ENCODE measurements at regions not wholly inside any gene's neighbourhood (a gene's known extent, or its start where the extent isn't known, plus 50 kb on each side); places are given as distances from the start of the nearest gene placed in this dataset.
A peak's percentile ranks its signal among the peaks of the same experiment; 100 is the strongest.

GRCh38 chr11:100561323-100561722 is 125.8 kb upstream of the ARHGAP42 start:
- H3K27me3 ChIP-seq (replicated peaks; ENCODE audit: insufficient read depth, low read depth, low read length, poor library complexity), result no peaks in the 10 kb centered on the region
- no TSS peak for BruUV-seq (replicated peaks)
- H3K36me3 ChIP-seq (ENCODE audit: insufficient read depth, low read length, poor library complexity, severe bottlenecking), result no peaks in the 10 kb centered on the region
- H3K9me3 ChIP-seq (ENCODE audit: low read depth, low read length, poor library complexity, severe bottlenecking), result no peaks in the 10 kb centered on the region
- intact Hi-C loops (cut with micrococcal nuclease; ENCODE audit: unreplicated experiment), result loop anchor here (5.0 to 10.0 kb wide), 2 partner anchors 99 to 317 kb away; no protein-coding TSS in a partner anchor
- H3K4me3 ChIP-seq (ENCODE audit: low read depth, low read length, poor library complexity, severe bottlenecking), result no peak overlapping the region
- CTCF ChIA-PET, result no interaction called here
- no peak for TF ChIP-seq CTCF (conservative IDR thresholded peaks at IDR 0.05; ENCODE audit: low read depth, low read length)
- TF ChIP-seq EZH2 (IDR thresholded peaks at IDR 0.05; ENCODE audit: borderline replicate concordance, low read depth, low read length, poor library complexity, severe bottlenecking), result no peak
- POLR2A ChIA-PET (ENCODE audit: low non-redundant PET), result interaction anchor here (0.6 kb wide), 1 partner anchor 140 kb away, joined by 4 read pairs; no protein-coding TSS in a partner anchor
- no peak for DNase-seq (ENCODE audit: low spot score)
- no peak overlapping the region for H3K27ac ChIP-seq (ENCODE audit: low read depth, low read length, poor library complexity, severe bottlenecking)
- peaks cover 25% of the 10 kb centered on the region for H3K4me1 ChIP-seq (ENCODE audit: insufficient read depth, low read length, poor library complexity, severe bottlenecking)

- DNase-seq (ENCODE audit: low spot score), result peak; percentile 75
- CTCF ChIA-PET, result no interaction called here
- TF ChIP-seq EZH2 (IDR thresholded peaks at IDR 0.05; ENCODE audit: borderline replicate concordance, low read depth, low read length, poor library complexity, severe bottlenecking) (no peak), CTCF (conservative IDR thresholded peaks at IDR 0.05; ENCODE audit: low read depth, low read length) (no peak)
- Histone ChIP-seq H3K4me3 (ENCODE audit: low read depth, low read length, poor library complexity, severe bottlenecking) (no peak overlapping the region), H3K27ac (ENCODE audit: low read depth, low read length, poor library complexity, severe bottlenecking) (no peak overlapping the region), H3K27me3 (replicated peaks; ENCODE audit: insufficient read depth, low read depth, low read length, poor library complexity) (no peaks in the 10 kb centered on the region), H3K36me3 (ENCODE audit: insufficient read depth, low read length, poor library complexity, severe bottlenecking) (no peaks in the 10 kb centered on the region), H3K4me1 (ENCODE audit: insufficient read depth, low read length, poor library complexity, severe bottlenecking) (peaks cover 29% of the 10 kb centered on the region), H3K9me3 (ENCODE audit: low read depth, low read length, poor library complexity, severe bottlenecking) (no peaks in the 10 kb centered on the region)
- BruUV-seq (replicated peaks), result no TSS peak
- POLR2A ChIA-PET (ENCODE audit: low non-redundant PET), result no interaction called here
- intact Hi-C loops (cut with micrococcal nuclease; ENCODE audit: unreplicated experiment), result loop anchor here (5.0 to 10.0 kb wide), 2 partner anchors 100 to 317 kb away; no protein-coding TSS in a partner anchor
Observed at GRCh38 chr11:100562128-100562527, 125.0 kb upstream of the ARHGAP42 start.

GRCh38 chr11:100563541-100564280 is 123.4 kb upstream of the ARHGAP42 start:
- Histone ChIP-seq H3K4me3 (ENCODE audit: low read depth, low read length, poor library complexity, severe bottlenecking) (no peak overlapping the region), H3K27ac (ENCODE audit: low read depth, low read length, poor library complexity, severe bottlenecking) (peak overlapping the region; percentile 16), H3K9me3 (ENCODE audit: low read depth, low read length, poor library complexity, severe bottlenecking) (no peaks in the 10 kb centered on the region), H3K27me3 (replicated peaks; ENCODE audit: insufficient read depth, low read depth, low read length, poor library complexity) (no peaks in the 10 kb centered on the region), H3K4me1 (ENCODE audit: insufficient read depth, low read length, poor library complexity, severe bottlenecking) (peaks cover 29% of the 10 kb centered on the region), H3K36me3 (ENCODE audit: insufficient read depth, low read length, poor library complexity, severe bottlenecking) (no peaks in the 10 kb centered on the region)
- BruUV-seq (replicated peaks), result no TSS peak
- intact Hi-C loops (cut with micrococcal nuclease; ENCODE audit: unreplicated experiment), result loop anchor here (5.0 to 10.0 kb wide), 2 partner anchors 101 to 319 kb away; no protein-coding TSS in a partner anchor
- POLR2A ChIA-PET (ENCODE audit: low non-redundant PET), result no interaction called here
- CTCF ChIA-PET, result interaction anchor here (0.6 kb wide), 1 partner anchor 142 kb away, joined by 8 read pairs; no protein-coding TSS in a partner anchor
- peak; percentile 39 for DNase-seq (ENCODE audit: low spot score)
- TF ChIP-seq EZH2 (IDR thresholded peaks at IDR 0.05; ENCODE audit: borderline replicate concordance, low read depth, low read length, poor library complexity, severe bottlenecking), result no peak
- no peak for TF ChIP-seq CTCF (conservative IDR thresholded peaks at IDR 0.05; ENCODE audit: low read depth, low read length)

All from A673 (cell line).